Endothelial cell of umbilical vein (primary cell): ENCODE measurements at regions not wholly inside any gene's neighbourhood (a gene's known extent, or its start where the extent isn't known, plus 50 kb on each side); places are given as distances from the start of the nearest gene placed in this dataset.

Experiments
- BruUV-seq: library from RNA; stranded (reverse); fragments of 400-500 nt; replicated peaks from 2 replicates; lab custom pipeline; 2021; lab: Mats Ljungman, UMichigan
- CTCF ChIA-PET: fragments of 300-600, 350-600 bp; sonication (Branson Sonifier 250); formaldehyde crosslinking; loops from one replicate; lab custom pipeline; 2021; ENCODE audit warnings: antibody characterized with exemption, inconsistent platforms; lab: Charles Lee
- POLR2A ChIA-PET: fragments of 300-600, 350-600 bp; sonication (Branson Sonifier 250); formaldehyde crosslinking; loops from one replicate; lab custom pipeline; 2021; ENCODE audit warnings: antibody characterized with exemption, inconsistent platforms; lab: Charles Lee
- DNase-seq: peaks from one replicate; pipeline ENCODE4 v3.0.0-alpha.2; 2011; ENCODE audit warnings: low read depth, low spot score
- FAIRE-seq: peaks from 2 replicates; lab custom pipeline; 2011; peaks lifted over from hg19 to GRCh38; lab: Jason Lieb, UNC
- H2AFZ ChIP-seq: 2 replicates; pipeline ENCODE4 v1.6.0; 2012; ENCODE audit warnings: low read depth, low read length, control low read depth, inconsistent platforms
- H3K27ac ChIP-seq: 2 replicates; pipeline ENCODE4 v1.5.1; 2011; ENCODE audit warnings: low read depth, mild to moderate bottlenecking, control low read depth, low read length, moderate library complexity; ENCODE audit not compliant: insufficient read depth
- H3K27me3 ChIP-seq, 2 experiments: 2 replicates each; pipeline versions ENCODE4 v1.6.0 to v1.6.1; 2011; ENCODE audit warnings: low read length in 2 of 2, mixed read lengths in 1 of 2; ENCODE audit not compliant: control insufficient read depth in 2 of 2, insufficient read depth in 2 of 2
- H3K36me3 ChIP-seq, 2 experiments: 2 replicates in 1 of 2; 3 replicates in 1 of 2; pipeline ENCODE4 v1.5.1; 2011; ENCODE audit warnings: low read length in 2 of 2, mild to moderate bottlenecking in 1 of 2, moderate library complexity in 1 of 2; ENCODE audit not compliant: control insufficient read depth in 2 of 2, insufficient read depth in 2 of 2; ENCODE audit errors: extremely low read depth in 1 of 2
- H3K4me1 ChIP-seq: 3 replicates; pipeline ENCODE4 v1.5.1; 2011; ENCODE audit warnings: mild to moderate bottlenecking, low read length; ENCODE audit not compliant: control insufficient read depth, insufficient read depth; ENCODE audit errors: extremely low read depth
- H3K4me2 ChIP-seq: 2 replicates; pipeline ENCODE4 v1.6.1; 2011; ENCODE audit warnings: low read length, control low read depth, mixed read lengths; ENCODE audit not compliant: insufficient read depth
- H3K4me3 ChIP-seq, 3 experiments: fragments of 200-600 bp in 1 of 3; sonication (generic), shearing (Covaris generic) in 1 of 3; replicated peaks in 1 of 3; 2 replicates each; pipeline ENCODE4 v1.5.1; 2011 to 2016; ENCODE audit warnings: control low read depth in 3 of 3, low read length in 3 of 3, mild to moderate bottlenecking in 2 of 3, inconsistent platforms in 1 of 3, low read depth in 1 of 3, moderate library complexity in 1 of 3; ENCODE audit not compliant: insufficient read depth in 1 of 3
- H3K79me2 ChIP-seq: 2 replicates; pipeline ENCODE4 v1.6.0; 2012; ENCODE audit warnings: low read length, inconsistent platforms; ENCODE audit not compliant: control insufficient read depth, insufficient read depth
- H3K9ac ChIP-seq: replicated peaks from 2 replicates; pipeline ENCODE3; 2011; ENCODE audit warnings: low read length, control low read depth; ENCODE audit not compliant: insufficient read depth; ENCODE audit errors: extremely low read depth
- H3K9me1 ChIP-seq: replicated peaks from 3 replicates; pipeline ENCODE4 v1.6.0; 2011; ENCODE audit warnings: mild to moderate bottlenecking, low read length; ENCODE audit not compliant: control insufficient read depth, insufficient read depth; ENCODE audit errors: extremely low read depth
- H3K9me3 ChIP-seq: replicated peaks from 2 replicates; pipeline ENCODE4 v1.5.1; 2012; ENCODE audit warnings: low read length, inconsistent platforms; ENCODE audit not compliant: control insufficient read depth, insufficient read depth
- H4K20me1 ChIP-seq: replicated peaks from 2 replicates; pipeline ENCODE3; 2011; ENCODE audit warnings: mild to moderate bottlenecking, low read length; ENCODE audit not compliant: control insufficient read depth, insufficient read depth; ENCODE audit errors: extremely low read depth
- EZH2 ChIP-seq: IDR thresholded peaks from 2 replicates; pipeline ENCODE4 v1.6.1; 2012; ENCODE audit warnings: borderline replicate concordance, low read depth, mild to moderate bottlenecking, moderate library complexity, low read length, inconsistent platforms; ENCODE audit not compliant: severe bottlenecking
- FOS ChIP-seq: IDR thresholded peaks from 2 replicates; pipeline ENCODE4 v1.6.1; 2011; ENCODE audit warnings: mild to moderate bottlenecking, low read length, moderate library complexity, borderline replicate concordance; ENCODE audit not compliant: insufficient read depth
- GATA2 ChIP-seq: IDR thresholded peaks from 2 replicates; pipeline ENCODE4 v1.7.0; 2011; ENCODE audit warnings: low read depth, mild to moderate bottlenecking, moderate library complexity, mixed read lengths, low read length; ENCODE audit not compliant: insufficient read length, insufficient read depth
- JUN ChIP-seq: IDR thresholded peaks from 2 replicates; pipeline ENCODE4 v1.6.1; 2011; ENCODE audit warnings: borderline replicate concordance, low read depth; ENCODE audit not compliant: insufficient read length, insufficient read depth
- MYC ChIP-seq: IDR thresholded peaks from one replicate; pipeline ENCODE4 v1.6.1; 2011; ENCODE audit warnings: mild to moderate bottlenecking, low read depth, low read length
- POLR2A ChIP-seq: IDR thresholded peaks from 2 replicates; pipeline ENCODE4 v1.6.1; 2012; ENCODE audit warnings: low read depth, mild to moderate bottlenecking, control low read depth, low read length
- POLR2AphosphoS5 ChIP-seq: IDR thresholded peaks from 2 replicates; pipeline ENCODE4 v1.6.1; 2012; ENCODE audit warnings: low read depth, mild to moderate bottlenecking, control low read depth, low read length, moderate library complexity; ENCODE audit not compliant: insufficient read depth
- dilution Hi-C: fragments of 300-500 bp; cut with MboI; formaldehyde crosslinking; loops from one replicate; pipeline ENCODE4 v1.15.0; 2019; ENCODE audit warnings: low sequenced_read_pairs; ENCODE audit not compliant: extremely low pct_ligation_motif_present
- intact Hi-C: fragments of 100-400 bp; cut with micrococcal nuclease; formaldehyde crosslinking; loops from one replicate; pipeline ENCODE4 v1.10.0; 2022
- TF ChIP-seq, protein P1 (sequence below): IDR thresholded peaks from 2 replicates; pipeline ENCODE4 v1.6.1; 2011; ENCODE audit not compliant: insufficient read depth, insufficient read length
- TF ChIP-seq, protein P2 (sequence below), 2 donors: IDR thresholded peaks; 1 replicate in 1 of 2; 2 replicates in 1 of 2; pipeline ENCODE4 v1.5.1; 2011; ENCODE audit warnings: low read length in 2 of 2, mild to moderate bottlenecking in 2 of 2, moderate library complexity in 2 of 2, control low read depth in 1 of 2, inconsistent platforms in 1 of 2, low read depth in 1 of 2; ENCODE audit not compliant: insufficient read depth in 1 of 2; ENCODE audit errors: extremely low read depth in 1 of 2

DNA sequence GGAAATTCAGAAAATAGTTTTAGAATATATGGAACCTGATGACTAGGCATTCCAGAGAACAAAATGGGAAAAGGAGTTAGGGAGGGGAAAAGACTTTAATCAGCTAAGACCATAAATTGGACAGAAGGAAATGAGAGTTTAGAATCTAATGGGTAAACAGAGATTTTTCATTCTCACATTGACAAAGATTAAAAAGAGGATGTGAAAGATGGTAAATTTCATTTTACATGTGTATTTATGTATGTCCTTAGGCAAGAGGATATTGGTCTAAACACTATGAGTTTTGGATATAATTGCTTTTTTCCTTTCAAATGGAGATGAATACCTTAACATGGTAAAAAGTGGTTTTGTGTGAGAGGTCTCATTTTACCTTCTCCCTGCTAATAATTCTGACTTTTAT is 1021.9 kb downstream of the NSUN3 start:
- H3K4me3 ChIP-seq = no peak overlapping the region
- no peaks in the 10 kb centered on the region for H3K79me2 ChIP-seq
- POLR2A ChIA-PET = no interaction called here
- FAIRE-seq (no peak), DNase-seq (no peak)
- H3K9me3 ChIP-seq = no peaks in the 10 kb centered on the region
- dilution Hi-C loops (no loop called here), intact Hi-C loops (no loop called here)
- H3K4me2 ChIP-seq = no peak overlapping the region
- no peaks in the 10 kb centered on the region for H4K20me1 ChIP-seq
- no peaks in the 10 kb centered on the region for H3K36me3 ChIP-seq
- no peak overlapping the region for H3K9ac ChIP-seq
- no peaks in the 10 kb centered on the region for H3K27me3 ChIP-seq
- H3K27ac ChIP-seq = no peak overlapping the region
- no TSS peak for BruUV-seq
- no peak overlapping the region for H2AFZ ChIP-seq
- TF ChIP-seq POLR2A = no peak
- TF ChIP-seq EZH2 = no peak
- TF ChIP-seq POLR2AphosphoS5 = no peak
- TF ChIP-seq MYC = no peak
- TF ChIP-seq FOS = no peak
- TF ChIP-seq, protein P1, sequence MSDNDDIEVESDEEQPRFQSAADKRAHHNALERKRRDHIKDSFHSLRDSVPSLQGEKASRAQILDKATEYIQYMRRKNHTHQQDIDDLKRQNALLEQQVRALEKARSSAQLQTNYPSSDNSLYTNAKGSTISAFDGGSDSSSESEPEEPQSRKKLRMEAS = no peak
- TF ChIP-seq JUN = no peak
- TF ChIP-seq, protein P2, sequence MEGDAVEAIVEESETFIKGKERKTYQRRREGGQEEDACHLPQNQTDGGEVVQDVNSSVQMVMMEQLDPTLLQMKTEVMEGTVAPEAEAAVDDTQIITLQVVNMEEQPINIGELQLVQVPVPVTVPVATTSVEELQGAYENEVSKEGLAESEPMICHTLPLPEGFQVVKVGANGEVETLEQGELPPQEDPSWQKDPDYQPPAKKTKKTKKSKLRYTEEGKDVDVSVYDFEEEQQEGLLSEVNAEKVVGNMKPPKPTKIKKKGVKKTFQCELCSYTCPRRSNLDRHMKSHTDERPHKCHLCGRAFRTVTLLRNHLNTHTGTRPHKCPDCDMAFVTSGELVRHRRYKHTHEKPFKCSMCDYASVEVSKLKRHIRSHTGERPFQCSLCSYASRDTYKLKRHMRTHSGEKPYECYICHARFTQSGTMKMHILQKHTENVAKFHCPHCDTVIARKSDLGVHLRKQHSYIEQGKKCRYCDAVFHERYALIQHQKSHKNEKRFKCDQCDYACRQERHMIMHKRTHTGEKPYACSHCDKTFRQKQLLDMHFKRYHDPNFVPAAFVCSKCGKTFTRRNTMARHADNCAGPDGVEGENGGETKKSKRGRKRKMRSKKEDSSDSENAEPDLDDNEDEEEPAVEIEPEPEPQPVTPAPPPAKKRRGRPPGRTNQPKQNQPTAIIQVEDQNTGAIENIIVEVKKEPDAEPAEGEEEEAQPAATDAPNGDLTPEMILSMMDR (IDR thresholded peaks at IDR 0.05; ENCODE audit: extremely low read depth in 1 of 2, insufficient read depth in 1 of 2, low read depth in 1 of 2, low read length in 2 of 2) = no peak
- TF ChIP-seq GATA2 = no peak
- CTCF ChIA-PET = no interaction called here
- H3K9me1 ChIP-seq = no peaks in the 10 kb centered on the region
- no peaks in the 10 kb centered on the region for H3K4me1 ChIP-seq
